Stimulated activated CD8-positive, alpha-beta memory T cell treated with anti-CD3 and anti-CD28 coated beads, Interleukin-4, amount 100 ng/mL, for 48 hours (primary cell): ENCODE measurements at regions not wholly inside any gene's neighbourhood (a gene's known extent, or its start where the extent isn't known, plus 50 kb on each side); places are given as distances from the start of the nearest gene placed in this dataset.
"Not testable (repeated sequence)": the region's sequence is repeated elsewhere in the genome, so short reads cannot be mapped to it uniquely, and the experiment has no call there.

Experiments
- DNase-seq: peaks from one replicate; pipeline ENCODE4 v3.0.0-alpha.2; 2020

DNA sequence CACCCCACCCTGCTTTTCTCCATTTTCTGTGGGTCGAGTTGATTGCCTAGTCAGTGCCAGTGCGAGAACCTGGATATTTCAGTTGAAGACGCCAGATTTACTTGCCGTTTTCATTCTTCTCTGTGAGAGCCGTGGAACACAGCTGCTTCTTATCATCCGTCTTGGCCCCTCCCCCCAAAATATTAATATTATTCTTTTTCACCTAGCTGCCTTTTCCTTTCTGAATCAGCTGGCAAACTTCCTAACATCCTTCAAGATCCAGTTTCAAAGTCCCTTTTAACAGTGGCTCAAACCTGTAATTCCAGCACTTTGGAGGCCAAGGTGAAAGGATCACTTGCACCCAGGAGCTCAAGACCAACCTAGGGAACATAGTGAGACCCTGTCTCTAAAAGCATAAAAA lies 117.1 kb upstream of the RASA1 start:
- no peak for DNase-seq

DNA sequence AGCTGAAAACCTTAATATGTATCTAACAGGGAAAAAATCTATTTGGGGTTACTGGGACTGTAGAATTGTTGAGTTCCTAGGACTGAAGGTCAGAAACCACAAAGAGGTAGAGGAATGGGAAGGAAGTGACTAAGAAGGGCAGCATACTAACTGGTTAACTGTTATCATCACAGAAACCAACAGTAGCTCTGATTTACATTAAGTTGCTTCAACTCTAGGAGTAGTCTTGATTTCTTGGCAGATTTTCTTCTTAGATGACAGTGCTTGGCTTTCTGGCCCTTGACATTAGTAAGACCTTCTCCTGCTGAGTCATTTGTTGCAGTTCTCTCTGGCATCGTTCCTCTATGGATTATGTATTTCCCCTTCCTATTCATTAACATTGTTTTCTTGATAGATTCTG lies 116.1 kb upstream of the RASA1 start:
- no peak for DNase-seq

DNA sequence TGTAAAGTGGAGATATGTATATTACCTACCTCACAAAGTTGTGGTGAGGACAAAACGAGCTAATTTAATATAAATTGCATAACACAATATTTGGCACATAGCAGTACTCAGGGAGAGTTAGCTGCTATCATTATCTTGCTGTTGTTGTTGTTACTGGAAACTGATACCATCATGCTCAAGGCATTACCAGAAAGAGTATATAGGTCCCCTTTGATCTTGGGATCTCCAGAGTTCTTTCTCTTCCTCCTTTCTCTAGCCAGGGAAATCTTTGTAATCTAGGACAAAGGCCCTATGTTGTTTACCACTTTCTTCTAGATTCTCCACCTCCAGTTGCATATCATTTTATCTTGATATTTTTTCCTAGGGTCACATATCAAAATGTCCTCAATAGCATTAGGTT lies 114.8 kb upstream of the RASA1 start:
- no peak for DNase-seq

DNA sequence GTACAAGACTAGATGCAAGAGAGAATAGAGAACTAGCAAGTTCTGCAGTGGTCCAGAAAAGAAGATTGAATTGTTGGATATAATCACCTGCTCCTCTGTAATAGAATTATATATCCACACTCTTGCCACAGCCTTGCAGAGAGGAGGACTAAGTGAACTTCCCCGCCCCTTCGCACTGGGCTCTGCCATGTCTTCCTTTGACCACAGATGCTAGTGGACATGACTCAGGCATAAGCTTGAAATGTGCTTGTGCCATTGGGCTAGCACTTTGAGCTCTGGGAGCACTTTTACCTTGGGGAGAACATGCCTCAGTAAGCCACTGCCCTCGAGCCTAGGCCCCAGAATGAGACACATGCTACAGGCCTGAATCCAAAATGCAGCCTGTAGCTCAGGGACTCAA lies 113.5 kb upstream of the RASA1 start:
- DNase-seq, result no peak

DNA sequence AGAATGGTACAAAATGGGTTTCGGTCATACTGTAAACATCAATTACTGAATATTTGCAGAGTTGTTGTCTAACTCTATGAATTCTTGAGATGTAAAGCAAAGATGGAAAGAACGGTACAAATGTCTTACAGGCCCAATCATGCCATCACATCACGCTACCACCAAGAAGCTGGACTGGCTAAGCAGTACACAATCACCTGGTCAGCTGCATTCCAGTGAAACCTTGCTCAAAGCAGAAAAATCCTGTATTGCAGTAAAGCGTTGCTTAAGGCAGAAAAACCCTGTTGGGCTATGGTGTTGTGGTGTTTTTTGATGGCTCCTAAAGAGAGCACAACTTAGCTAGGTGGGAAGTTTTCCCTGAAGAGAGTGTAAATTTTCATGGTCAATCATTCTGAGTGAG lies 112.6 kb upstream of the RASA1 start:
- no peak for DNase-seq

DNA sequence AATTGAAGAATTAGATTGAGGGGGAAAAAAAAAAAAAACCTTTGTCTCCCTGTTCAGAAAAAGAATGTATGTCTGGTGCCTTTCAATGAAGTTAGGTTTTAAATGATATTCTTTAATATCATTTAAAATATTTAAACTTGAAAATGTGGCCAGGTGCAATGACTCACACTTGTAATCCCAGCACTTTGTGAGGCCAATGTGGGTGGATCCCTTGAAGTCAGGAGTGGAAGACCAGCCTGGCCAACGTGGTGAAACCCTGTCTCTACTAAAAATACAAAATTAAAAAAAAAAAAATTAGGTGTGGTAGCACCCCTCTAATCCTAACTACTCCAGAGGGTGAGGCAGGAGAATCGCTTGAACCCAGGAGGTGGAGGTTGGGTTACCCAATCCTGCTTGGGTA lies 111.1 kb upstream of the RASA1 start:
- no peak for DNase-seq

DNA sequence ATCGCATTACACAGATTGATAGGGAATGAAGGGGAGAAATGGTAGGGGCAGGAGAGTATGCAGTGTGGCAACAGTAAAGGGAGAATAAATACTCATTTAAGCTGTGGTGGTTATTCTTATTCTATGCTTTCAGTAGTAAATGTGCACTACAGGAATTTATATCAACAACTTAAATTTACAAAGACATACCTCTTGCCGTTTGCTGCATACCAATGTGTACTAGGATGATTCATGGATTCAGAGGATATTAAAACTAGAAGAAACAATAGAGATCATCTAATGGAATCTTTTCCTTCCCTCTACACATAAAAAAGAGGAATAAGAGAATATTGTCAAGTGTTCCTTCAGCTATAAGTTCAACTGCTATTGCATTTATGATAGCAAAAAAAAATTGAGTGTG lies 103.3 kb upstream of the RASA1 start:
- no peak for DNase-seq

DNA sequence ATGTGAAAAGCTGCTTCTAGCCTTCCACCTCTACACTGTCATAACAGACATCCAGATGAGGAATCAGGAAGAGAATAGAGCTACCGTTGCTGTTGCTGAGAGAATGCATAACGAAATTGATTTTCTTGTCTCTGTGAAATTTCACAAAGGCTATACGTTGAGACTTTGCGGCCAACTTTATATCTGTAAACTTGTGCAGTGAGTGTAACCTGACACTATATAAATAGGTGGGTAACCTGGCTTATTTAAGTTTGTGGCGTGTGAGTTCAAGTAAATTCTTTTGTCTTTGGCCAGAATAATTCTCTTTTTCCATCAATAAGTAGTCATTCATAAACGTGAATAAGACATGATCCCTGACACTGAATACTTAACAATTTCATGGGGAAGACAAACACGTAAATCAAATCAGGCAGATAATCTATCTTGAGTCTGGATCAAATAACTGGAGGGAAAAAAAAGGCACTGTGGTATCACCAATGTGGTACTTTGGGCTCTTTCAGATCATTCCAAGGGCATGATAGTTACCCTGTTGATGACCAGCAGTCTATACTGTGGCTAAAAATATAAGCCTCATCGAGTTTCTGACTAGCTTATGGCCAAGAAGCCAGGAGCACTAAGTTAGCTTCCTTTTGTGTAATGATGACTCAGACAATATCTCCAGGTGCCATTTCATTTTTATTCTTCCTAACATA lies 98.2 kb upstream of the RASA1 start:
- no peak for DNase-seq

DNA sequence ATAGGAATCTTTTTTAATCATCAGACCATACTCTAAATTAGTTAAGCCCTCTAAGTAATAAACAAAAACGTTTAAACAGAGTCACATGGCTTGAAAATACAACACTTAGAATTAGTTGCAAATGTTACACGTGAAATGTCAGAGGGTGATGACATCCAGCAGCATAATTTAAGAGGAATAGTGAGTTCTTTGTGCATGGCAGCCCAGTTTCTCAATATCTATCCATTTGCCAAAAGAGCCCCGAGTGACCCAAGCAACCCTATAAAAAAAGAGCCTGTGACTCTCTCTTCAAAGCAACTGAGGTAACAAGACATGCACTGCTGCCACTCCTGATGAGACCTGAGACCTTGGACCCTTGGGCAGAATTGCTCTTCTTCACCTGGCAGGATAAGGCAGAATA lies 96.9 kb upstream of the RASA1 start:
- DNase-seq, result no peak

DNA sequence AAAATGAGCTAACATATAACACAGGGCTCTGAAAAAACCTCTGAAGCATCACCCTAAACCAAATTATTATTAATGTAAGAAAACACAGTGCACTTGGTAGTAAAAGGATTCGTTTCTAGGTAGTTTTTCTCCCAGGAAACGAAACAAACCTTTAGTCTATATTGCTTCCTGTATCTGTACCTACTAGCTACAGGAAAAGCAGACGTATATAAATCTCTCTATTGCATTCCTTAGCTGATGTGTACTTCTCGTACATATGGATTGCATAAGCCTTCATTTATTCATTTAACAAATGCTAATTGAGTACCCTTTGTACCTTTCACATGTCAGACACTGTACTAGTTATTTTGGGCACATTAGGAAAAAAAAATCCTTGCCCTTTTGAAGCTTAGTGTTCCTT lies 85.0 kb upstream of the RASA1 start:
- no peak for DNase-seq

DNA sequence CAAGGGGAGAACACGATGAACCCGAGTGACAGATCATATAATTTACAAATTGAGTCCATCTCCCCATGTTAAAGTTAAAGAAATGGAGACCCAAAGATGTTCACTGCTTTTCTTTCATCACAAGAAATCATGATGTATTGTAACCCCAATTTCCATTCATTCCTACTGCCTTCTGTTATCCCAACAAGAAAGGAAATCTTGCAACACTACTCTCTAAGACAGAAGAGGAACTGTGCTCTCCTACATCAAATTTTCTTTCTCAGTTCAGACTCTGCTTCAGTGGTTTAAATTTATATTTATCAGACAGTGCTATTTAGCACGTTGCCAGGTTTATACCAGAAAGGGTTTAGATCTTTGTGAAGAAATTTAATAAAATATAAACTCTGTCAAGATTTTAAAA lies 83.8 kb upstream of the RASA1 start:
- no peak for DNase-seq

DNA sequence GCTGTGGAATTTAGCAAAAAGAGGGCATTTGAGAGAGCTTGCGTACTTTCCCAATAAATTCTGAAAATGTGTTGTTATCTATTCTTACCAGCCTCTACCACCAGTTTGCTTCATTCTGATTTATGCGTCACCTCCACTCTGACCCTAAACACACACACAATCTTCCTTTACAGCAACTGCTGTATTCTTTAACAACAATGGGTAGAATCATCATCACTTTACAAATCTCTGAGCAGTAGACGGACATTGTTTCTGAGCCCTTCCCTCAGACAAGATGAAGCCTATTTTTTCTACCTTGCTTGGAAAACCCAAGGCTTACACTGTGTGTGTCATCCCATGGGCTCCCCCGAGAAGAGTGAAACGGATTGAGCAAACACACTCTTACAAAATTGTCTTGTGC lies 83.1 kb upstream of the RASA1 start:
- DNase-seq, result no peak

DNA sequence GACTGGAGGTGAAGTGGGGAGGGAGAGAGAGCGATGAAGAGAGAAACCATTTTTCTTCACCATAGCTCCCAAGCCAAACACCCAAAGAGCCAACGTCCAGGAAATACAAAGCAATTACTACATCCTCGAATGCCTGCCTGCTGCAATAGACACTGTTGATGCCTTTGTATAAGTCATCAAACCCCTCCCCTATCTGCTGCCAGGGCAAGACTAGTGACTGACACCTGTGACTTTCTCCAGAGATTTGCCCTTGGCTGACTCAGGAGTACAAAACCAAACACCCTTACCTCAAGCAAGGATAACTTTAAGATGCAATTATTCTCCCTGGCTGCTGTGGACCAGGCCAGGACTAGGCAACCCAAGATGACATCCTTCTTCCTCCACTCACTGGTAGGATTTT lies 81.8 kb upstream of the RASA1 start:
- DNase-seq, result no peak

DNA sequence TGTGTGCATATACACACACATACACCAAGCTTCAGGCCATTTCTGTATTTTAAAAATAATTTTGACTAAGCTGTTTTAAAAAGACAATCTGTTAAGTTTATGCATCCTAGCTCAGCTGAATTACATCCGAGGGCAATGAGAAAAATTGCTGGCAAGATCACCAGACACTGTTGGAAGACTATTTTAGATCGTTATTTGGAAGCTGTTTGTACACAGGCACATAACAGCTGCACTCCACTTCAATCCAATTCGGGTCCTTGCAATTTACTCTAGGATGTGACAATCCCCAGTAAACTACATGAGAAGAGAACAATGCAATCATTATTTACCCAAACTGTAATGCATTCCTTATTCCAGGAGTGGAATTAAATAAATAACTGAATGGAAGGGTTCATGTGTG lies 79.3 kb upstream of the RASA1 start:
- DNase-seq, result no peak

DNA sequence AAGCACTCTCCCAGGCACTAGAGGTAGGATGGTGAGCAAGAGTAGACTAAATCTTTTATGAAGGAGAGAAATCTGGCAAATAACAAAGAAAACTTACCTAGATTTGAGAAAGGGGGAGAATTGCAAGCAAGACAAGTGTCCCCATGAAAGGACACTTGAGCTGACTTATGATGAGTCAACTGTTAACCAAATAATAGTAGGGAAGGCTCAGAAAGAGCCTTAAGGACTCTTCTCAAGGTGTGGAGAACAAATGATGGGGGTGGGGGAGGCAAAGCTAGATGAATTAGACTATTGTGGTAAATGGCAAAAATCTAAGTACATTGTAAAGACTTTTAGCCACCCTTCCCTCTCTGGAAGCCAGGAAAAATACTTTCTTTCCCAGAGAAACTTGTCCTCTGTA lies 77.6 kb upstream of the RASA1 start:
- no peak for DNase-seq

DNA sequence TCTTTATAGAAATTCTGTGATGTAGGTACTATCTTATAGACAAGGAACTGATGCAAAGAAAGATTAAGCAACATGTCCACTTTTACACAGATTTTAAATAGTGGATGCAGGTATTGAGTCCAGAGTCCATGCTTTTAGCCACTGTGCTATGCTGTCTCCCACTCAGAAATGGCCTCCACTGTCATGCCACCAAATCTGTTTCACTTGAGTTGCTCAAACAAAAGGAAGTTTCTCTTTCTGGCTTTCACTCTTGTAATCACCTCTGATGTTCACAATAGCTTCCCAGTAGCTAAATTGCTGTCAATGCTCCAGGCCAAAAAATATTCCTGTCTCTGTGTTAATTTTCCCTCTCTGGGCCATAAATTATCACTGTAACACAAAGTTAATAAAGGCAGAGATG lies 77.0 kb upstream of the RASA1 start:
- DNase-seq, result no peak

DNA sequence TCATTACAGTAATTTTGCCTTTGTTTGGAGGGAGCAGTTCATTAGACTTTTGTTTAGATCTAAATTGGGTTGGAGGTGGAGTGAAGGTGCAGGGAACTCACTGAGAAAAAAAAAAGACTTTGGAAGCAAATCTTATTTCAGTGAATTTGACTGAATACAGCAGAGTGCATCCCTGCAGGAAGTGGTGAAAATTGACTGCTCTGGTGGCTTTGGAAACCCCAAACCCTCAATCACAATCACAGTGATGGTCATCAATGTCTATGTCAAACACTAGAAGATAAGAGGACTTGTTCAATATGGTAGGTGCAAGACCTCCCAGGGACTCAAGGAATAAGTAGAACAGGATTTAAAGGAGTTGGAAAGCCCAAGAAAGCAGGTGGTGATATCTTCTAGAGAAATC lies 76.0 kb upstream of the RASA1 start:
- DNase-seq, result no peak

DNA sequence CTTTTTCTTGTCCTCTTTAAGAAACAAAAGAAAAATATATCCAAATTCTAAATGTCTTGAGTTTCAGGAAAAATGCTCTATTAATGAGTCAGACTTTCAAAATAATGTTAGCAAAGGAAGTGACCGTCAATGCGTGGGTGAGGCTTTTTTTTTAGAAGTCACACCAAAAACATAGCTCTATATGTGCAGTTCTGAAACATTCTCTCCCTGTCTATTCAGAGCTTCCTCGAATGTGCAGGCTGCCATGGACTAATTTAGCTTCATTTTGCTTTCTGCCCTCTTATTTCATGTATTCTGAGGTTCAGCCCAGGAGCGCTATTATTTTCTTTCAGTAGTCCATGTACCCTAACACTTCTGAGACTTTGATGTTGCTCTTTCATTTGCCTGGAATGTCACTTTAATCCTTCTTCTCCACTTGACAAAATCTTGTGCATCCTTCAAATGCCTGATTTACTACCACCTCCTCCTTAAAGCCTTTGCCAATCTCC lies 72.5 kb upstream of the RASA1 start:
- no peak for DNase-seq

DNA sequence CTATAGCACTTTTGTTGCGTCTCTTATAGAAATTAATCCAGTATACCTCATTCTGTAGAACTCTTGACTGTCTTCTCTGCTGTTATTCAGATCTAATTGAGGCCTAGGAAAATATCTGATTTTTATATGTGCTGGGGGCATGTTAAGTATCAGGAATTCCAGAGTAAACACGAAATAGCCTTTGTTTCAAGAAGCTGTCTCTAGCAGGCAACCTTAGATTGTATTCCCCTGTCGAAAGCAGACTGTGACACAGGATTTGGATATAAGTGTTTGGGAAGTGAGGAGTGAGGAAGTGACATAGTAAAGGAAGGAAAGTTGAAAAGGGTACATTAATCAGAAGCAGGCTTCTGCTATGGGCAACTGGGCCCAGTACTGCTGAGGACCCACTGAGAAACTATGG lies 72.1 kb upstream of the RASA1 start:
- DNase-seq, result no peak

DNA sequence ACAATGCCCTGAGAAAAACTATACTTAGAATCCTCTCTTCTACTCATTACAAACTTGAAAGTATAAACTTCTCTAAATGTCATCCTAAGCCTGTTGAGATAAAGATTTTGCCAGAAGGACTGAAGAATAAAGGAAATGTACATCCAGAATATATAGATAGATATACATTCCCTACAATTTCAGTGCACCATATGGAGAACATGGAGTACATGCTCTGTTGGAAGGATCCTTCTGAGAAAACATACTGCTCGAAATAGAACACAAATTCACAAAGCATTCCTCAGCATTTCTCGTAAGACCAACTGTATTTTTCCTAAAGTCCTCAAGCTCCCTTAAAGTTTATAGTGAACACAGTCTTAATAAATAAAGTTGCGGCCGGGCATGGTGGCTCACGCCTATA lies 69.7 kb upstream of the RASA1 start:
- DNase-seq, result no peak

DNA sequence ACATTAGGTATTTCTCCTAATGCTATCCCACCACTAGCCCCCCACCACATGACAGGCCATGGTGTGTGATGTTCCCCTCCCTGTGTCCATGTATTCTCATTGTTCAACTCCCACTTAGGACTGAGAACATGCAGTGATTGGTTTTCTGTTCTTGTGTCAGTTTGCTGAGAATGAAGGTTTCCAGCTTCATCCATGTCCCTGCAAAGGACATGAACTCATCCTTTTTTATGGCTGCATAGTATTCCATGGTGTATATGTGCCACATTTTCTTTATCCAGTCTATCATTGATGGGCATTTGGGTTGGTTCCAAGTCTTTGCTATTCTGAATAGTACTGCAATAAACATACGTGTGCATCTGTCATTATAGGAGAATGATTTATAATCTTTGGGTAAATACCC lies 68.4 kb upstream of the RASA1 start:
- not testable (repeated sequence) for DNase-seq

DNA sequence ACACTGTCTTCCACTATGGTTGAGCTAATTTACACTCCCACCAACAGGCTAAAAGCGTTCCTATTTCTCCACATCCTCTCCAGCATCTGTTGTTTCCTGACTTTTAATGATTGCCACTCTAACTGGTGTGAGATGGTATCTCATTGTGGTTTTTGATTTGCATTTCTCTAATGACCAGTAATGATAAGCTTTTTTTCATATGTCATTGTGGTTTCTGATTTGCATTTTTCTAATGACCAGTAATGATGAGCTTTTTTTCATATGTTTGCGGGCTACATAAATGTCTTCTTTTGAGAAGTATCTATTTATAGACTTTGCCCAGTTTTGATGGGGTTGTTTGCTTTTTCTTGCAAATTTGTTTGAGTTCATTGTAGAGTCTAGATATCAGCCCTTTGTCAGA lies 68.0 kb upstream of the RASA1 start:
- not testable (repeated sequence) for DNase-seq

DNA sequence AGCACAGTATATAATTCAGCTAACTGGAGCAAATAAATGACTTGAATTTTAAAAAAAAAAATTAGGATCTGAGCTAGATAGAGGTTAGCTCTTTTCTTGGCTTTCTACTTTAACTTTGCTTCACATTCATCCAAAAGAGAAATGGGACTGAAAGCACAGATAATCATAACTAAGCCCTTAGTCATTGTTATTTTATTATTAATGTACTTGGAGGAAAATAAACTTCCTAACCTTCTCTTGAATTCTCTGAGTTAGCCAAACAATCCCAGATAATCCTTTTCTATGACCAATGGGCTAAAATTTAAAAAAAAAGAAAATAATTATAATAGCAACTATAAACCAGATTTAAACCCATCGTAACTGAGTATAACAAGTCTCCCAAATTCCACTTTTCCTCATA lies 57.6 kb upstream of the RASA1 start:
- DNase-seq, result no peak

DNA sequence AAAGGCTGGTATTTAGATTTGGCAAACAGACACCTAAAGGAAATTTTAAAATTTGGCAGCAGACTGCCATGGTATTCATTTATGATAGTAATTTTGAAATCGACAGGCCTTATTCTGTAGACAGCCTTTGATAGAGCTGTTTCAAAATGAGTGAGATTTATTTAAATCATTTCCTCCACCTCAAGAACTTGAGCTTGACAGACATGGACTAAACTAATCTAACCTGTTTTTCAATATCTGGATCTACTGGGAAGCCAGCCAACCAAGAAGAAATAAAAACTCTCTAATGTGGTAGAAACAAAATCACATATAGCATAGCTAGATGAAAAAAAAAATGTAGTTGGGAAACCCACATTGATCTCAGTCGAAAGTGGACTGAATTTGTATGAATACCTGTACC lies 56.9 kb upstream of the RASA1 start:
- DNase-seq, result no peak

DNA sequence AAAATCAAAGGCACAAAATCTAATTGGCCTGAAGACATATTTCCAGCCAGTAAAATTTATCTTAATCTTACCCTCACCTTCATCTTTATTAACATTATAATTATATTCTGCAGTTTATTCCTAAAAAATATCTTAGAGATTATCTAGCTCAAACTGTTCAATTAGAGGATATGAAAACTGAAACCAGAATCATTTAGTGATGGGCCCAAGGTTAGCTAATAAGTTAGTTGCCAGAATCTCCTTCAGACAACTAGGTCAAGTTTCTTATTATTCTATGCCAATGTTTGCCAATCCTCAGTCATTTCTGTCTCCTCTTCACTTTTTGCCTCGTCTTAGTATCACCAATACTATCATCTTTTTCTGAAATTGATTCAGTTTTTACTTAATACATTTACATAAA lies 56.0 kb upstream of the RASA1 start:
- DNase-seq, result no peak

DNA sequence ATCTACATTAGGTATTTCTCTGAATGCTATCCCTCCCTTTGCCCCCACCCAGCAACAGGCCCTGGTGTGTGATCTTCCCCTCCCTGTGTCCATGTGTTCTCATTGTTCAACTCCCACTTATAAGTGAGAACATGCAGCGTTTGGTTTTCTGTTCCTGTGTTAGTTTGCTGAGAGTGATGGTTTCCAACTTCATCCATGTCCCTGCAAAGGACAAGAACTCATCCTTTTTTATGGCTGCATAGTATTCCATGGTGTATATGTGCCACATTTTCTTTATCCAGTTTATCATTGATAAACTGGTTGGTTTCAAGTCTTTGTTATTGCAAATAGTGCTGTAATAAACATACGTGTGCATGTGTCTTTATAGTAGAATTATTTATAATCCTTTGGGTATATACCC lies 55.5 kb upstream of the RASA1 start:
- DNase-seq, result not testable (repeated sequence)
